Forelimb muscle (tissue), 1 donor: ENCODE measurements at regions not wholly inside any gene's neighbourhood (a gene's known extent, or its start where the extent isn't known, plus 50 kb on each side); places are given as distances from the start of the nearest gene placed in this dataset.
"Not testable (repeated sequence)": the region's sequence is repeated elsewhere in the genome, so short reads cannot be mapped to it uniquely, and the experiment has no call there.

Experiments used
- DNase-seq: peaks from one replicate; pipeline ENCODE4 v3.0.0-alpha.2; 2013; ENCODE audit warnings: low read depth

DNA sequence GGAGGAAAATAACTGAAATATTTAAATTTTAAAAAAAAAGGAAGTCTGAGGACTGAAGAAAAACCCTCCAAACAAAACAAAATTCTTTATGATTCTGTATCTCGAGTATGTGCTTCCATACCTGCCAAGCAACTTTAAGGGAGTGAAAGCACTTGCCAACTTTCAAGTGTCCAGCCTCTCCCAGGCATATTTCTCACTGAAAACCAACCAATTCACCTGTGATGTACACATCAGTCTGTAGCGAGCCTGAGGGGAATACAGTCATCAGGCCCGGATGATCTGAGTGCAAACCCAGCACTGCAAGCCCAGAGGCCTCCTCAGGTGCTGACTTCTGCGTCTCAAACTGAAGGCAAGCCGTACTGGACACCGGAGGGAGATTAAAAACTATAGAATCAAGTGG is 164.8 kb upstream of the NT5E start:
- no peak for DNase-seq

DNA sequence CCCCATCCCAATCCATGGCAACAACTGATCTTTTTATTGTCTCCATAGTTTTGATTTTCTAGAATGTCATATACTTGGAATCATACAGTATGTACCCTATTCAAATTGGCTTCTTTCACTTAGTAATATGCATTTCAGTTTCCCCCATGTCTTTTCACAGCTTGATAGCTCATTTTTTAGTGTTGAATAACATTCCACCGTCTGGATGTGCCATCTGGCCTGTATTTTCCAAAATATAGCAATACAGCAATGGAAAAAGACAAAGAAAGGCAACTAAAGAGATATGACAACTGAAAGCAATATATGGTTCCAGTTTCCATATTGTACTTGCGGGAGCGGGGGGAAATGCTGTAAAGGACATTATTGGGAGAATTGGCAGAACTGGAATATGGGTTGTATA is 166.4 kb upstream of the NT5E start:
- DNase-seq: no peak

GRCh38 chr6:85278466-85279035 is 171.3 kb upstream of the NT5E start:
- no peak for DNase-seq

DNA sequence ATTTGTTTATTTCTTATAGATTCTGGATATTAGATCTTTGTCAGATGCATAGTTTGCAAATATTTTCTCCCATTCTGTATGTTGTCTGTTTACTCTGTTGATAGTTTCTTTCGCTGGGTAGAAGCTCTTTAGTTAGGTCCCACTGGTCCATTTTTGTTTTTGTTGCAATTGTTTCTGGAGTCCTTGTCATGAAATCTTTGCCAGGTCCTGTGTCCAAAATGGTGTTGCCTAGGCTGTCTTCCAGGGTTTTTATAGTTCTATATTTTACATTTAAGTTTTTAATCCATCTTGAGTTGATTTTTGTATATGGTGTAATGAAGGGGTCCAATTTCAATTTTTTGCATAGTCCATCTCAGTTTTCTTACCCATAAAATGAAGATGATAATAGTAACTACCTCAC is 173.9 kb upstream of the NT5E start:
- DNase-seq: peak; percentile 34

DNA sequence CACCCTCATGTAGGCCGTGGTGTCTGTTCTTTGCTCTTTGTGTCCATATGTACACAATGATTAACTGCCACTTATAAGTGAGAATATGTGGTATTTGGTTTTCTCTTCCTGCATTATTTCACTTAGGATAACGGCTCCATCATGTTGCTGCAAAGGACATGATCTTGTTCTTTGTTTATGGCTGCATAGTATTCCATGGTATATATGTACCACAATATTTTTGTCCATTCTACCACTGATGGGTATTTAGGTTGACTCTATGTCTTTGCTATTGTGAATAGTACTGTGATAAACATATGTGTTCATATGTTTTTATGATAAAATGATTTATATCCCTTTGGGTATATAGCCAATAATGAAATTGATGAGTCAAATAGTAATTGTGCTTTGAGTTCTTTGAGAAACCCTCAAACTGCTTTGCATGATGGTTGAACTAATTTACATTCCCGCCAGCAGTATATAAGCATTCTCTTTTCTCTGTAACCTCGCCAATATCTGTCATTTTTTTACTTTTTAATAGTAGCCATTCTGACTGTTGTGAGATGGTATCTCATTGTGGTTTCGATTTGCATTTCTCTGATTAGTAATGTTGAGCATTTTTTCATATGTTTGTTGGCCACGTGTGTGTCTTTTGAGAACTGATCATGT is 174.4 kb upstream of the NT5E start:
- no peak for DNase-seq

GRCh38 chr6:85273870-85274269 is 176.0 kb upstream of the NT5E start:
- DNase-seq: no peak

DNA sequence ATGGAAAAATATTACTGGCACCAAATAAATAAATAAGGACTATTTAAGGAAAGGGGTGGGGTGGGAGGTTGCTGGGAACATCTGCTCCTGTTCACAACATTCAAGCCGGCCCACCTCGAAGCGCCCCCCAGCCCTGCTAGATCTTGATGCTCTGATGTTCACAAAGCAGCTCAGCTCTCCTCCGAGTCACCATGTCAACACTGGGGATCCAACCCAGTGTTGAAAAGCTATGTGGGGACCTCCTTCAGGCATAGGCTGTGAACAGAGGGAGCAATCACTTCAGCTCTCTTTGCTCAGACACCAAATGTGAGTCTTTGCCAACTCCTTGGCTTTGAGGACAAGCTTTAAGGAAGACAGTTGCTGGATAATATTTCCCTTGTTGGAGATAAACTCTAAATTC is 176.8 kb upstream of the NT5E start:
- DNase-seq: no peak

GRCh38 chr6:85272592-85272991 is 177.3 kb upstream of the NT5E start:
- DNase-seq: no peak

DNA sequence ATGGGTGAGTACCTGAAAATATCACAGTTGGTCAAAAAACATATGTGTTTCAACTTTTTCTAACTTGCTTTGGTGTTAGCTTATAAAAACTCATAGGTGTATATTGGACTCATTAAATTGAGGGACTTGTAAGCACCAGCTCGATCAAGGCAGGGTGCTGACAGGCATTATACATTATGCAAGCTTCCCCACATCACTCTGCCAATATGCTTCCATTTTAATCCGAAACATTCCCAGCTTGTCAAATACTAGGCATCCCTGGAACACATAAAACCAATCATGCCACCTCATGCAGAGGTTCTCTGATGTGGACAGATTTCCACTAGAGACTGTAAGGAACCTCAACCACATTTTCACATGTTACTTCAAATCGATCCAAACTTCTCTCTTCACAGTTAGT is 187.3 kb upstream of the NT5E start:
- DNase-seq: no peak

DNA sequence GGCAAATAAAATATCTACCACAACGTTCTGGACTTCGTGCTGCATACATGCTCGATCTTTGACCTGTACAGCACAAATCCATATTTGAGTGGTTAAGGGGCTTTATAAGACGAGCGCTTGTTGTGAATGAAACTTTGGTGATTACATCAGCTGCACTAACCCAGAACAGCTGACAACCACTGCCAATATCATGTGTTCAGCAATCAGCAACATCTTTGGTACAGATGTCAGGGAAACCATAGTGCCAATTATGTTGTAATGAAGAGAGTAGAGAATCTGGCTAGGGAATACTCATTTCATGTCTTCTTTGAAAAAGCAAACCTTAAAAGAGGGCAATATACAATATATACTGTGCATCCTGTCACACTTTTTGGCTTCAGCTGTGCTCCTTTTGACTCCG is 188.6 kb upstream of the NT5E start:
- DNase-seq: peak; percentile 47

GRCh38 chr6:85255661-85256060 is 194.2 kb upstream of the NT5E start:
- DNase-seq: no peak

- DNase-seq: no peak
These were observed 197.3 kb upstream of the NT5E start for GRCh38 chr6:85252552-85252951.

GRCh38 chr6:85252085-85252484 is 197.8 kb upstream of the NT5E start:
- no peak for DNase-seq

GRCh38 chr6:85251300-85251699 is 198.6 kb upstream of the NT5E start:
- DNase-seq: no peak

GRCh38 chr6:85250586-85251220 is 199.2 kb upstream of the NT5E start:
- peak; percentile 91 for DNase-seq

DNA sequence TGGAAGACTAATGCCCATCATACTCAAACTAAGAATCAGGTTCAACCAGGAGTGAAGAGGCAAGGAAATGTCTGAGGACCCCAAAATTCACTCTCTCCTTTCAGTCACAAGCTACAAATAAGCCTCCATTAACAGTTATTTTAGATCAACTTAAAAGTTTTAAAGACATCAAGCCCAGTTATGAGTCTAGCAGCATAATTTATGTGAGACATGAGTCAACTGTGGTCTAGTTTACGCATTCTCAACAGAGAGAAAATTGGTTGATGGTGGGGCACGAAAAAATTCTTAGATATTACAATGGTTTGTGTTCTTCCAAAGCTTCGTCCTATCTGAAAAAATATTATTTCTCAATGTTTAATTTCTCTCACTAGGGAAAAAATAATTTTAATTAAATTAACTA is 204.9 kb upstream of the NT5E start:
- DNase-seq: no peak

DNA sequence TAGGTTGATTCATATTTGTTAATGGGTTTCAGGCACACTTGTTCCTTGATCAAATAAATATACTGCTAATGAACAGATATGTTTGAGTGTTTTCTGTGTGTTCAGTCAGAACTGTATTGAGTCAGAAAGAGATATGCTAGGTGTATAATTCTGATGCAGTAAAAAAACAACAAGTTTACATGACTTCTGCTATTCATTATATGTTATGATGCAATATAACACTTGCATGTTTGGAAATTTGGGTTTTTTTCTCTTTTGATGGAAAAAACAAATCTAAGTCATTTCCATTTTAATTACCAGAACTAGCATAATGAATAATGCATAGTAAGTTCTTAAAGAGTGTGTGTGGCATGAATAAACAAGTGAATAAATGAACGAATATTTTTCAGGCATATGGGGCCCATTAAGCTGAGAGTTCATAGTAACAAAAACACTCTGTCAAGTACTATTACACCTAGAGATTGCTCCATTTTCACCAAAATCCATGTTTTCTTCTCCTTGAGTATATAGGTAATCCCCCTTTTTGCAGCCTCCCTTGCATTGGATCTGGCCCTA is 208.3 kb upstream of the NT5E start:
- DNase-seq: no peak

GRCh38 chr6:85240787-85241385 is 209.0 kb upstream of the NT5E start:
- no peak for DNase-seq

DNA sequence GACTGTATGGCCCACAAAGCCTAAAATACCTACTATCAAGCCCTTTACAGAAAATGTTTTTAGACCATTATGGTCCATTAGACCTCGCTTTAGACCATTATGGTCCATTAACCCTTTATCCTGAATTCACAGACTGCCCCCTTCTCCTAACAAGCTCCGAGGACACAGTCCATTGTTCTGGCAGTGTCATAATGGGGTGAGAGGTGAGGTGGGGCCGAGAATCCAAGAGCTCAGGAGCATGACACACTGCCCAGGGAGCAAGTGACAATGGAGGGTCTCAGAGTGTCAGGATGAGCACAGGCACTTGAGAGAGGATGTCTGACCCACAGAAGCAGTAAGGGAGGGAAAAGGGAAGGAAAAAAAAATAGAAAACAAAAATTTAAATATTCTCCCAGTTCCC is 212.4 kb upstream of the NT5E start:
- no peak for DNase-seq

DNA sequence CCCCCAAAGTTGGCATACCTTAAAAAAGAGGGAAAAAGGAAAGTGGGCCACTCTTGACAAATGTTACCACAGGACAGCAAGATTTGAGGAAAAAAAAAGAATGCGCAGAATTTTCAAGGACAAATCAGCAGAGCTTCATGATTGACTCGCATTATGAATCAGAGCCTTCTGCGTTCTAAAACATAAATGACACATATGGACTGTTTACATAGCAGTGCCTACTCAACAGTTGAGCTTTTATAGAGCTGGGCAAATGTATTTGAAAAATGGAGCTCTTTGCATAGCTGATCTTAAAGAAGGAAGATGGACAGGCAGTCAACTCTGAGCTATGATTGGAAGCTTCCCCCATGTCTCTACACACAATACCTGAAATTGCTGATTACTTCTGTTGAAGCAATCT is 213.2 kb upstream of the NT5E start:
- DNase-seq: no peak

GRCh38 chr6:85227345-85227744 is 222.5 kb upstream of the NT5E start:
- DNase-seq: not testable (repeated sequence)

DNA sequence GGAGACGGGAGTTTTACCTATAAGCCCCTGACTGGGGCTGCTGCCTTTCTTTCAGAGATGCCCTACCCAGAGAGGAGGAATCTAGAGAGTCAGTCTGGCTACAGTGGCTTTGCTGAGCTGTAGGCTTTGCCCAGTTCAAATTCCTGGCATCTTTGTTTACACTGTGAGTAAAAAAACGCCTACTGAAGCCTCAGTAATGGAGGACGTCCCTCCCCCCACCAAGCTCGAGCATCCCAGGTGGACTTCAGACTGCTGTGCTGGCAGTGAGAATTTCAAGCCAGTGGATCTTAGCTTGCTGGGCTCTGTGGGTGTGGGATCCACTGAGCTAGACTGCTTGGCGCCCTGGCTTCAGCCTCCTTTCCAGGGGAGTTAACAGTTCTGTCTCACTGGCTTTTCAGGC is 237.1 kb upstream of the NT5E start:
- DNase-seq: not testable (repeated sequence)

- no peak for DNase-seq
These were observed 254.6 kb upstream of the NT5E start for GRCh38 chr6:85195243-85195642.
